GM23248 (cell line): ENCODE measurements at regions not wholly inside any gene's neighbourhood (a gene's known extent, or its start where the extent isn't known, plus 50 kb on each side); places are given as distances from the start of the nearest gene placed in this dataset.

ENCODE experiments used
- EZH2 ChIP-seq: fragments of 200-600 bp; sonication (generic); IDR thresholded peaks from 2 replicates; pipeline ENCODE4 v1.6.1; 2018; ENCODE audit warnings: antibody characterized with exemption, mild to moderate bottlenecking; ENCODE audit not compliant: insufficient read depth, poor library complexity, severe bottlenecking
- EZH2phosphoT487 ChIP-seq: fragments of 200-600 bp; sonication (generic); IDR thresholded peaks from 2 replicates; pipeline ENCODE4 v1.6.1; 2018; ENCODE audit warnings: antibody characterized with exemption, moderate library complexity, mild to moderate bottlenecking, low read depth; ENCODE audit not compliant: insufficient read depth

GRCh38 chr10:78397786-78398185 lies 364.1 kb downstream of the RPS24 start:
- no peak for TF ChIP-seq EZH2
- no peak for TF ChIP-seq EZH2phosphoT487
